ENCODE measurements at regions not wholly inside any gene's neighbourhood (a gene's known extent, or its start where the extent isn't known, plus 50 kb on each side); places are given as distances from the start of the nearest gene placed in this dataset.

DNA sequence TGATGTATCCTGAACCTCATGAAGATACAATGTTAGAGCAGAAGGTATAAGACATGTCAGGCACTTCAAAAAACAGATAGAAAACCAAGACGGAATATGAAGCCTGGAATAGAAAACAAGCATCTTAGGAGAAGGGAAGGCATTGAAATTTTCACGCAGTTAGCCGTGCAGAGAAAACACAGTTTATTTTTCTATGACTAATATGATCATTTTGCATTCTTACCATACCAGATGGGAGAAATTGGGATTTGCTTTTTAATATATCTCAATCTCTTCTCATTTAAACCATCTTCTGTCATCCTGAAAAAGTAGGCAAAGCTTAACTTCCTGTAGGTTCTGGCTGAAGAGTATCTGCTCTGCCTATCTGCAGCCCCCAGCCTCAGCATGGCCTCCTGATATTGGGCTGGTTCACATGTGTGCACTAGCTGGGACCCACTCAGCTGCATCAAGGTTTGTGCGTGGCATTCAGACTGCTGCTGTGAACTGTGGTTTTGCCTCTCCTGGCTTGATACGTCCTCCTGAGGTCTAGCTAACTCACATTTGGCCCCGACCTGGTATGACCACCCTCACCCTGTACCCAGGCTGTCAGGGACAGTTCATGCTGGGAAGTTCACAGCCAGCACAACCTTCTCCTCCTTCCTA lies 392.5 kb upstream of the SASH1 start:
- TF ChIP-seq ELK1 (IDR thresholded peaks at IDR 0.05; ENCODE audit: borderline replicate concordance, low read depth, low read length) (no peak), POLR2A (IDR thresholded peaks at IDR 0.05; ENCODE audit: low read depth, low read length) (no peak), CTCF (conservative IDR thresholded peaks at IDR 0.05; ENCODE audit: low read depth, low read length) (no peak), RCOR1 (IDR thresholded peaks at IDR 0.05; ENCODE audit: insufficient replicate concordance, low read length) (no peak), MAZ (IDR thresholded peaks at IDR 0.05; ENCODE audit: borderline replicate concordance, low read depth, low read length) (no peak), RFX5 (IDR thresholded peaks at IDR 0.05; ENCODE audit: low read depth, low read length) (no peak), RAD21 (IDR thresholded peaks at IDR 0.05; ENCODE audit: low read length) (no peak), MXI1 (IDR thresholded peaks at IDR 0.05; ENCODE audit: borderline replicate concordance, low read depth, low read length) (no peak)

Measured in IMR-90 (cell line).